ENCODE measurements at regions not wholly inside any gene's neighbourhood (a gene's known extent, or its start where the extent isn't known, plus 50 kb on each side); places are given as distances from the start of the nearest gene placed in this dataset.

GRCh38 chr13:51534041-51534817 lies 50.0 kb upstream of the WDFY2 start:
- H3K9me2 ChIP-seq (ENCODE audit: insufficient read depth), result no peaks in the 10 kb centered on the region
- BruUV-seq (replicated peaks), result no TSS peak
- intact Hi-C loops (cut with micrococcal nuclease; ENCODE audit: unreplicated experiment), result no loop called here
- H3K27me3 ChIP-seq (ENCODE audit: insufficient read depth, low read depth), result no peaks in the 10 kb centered on the region
- no peak overlapping the region for H2AFZ ChIP-seq
- POLR2A ChIA-PET (ENCODE audit: unreplicated experiment), result interaction anchor here (0.7 kb wide), 1 partner anchor 95 kb away, joined by 3 read pairs; no protein-coding TSS in a partner anchor
- H3K36me3 ChIP-seq (ENCODE audit: low read depth), result no peaks in the 10 kb centered on the region
- H3K79me2 ChIP-seq (ENCODE audit: low read depth), result no peaks in the 10 kb centered on the region
- H3K4me3 ChIP-seq, result no peak overlapping the region
- no peak overlapping the region for H3K27ac ChIP-seq
- no peaks in the 10 kb centered on the region; the same call in 1 of the 2 replicates for H3K9me3 ChIP-seq (ENCODE audit: insufficient read depth, low read depth)
- DNase-seq, result no peak
- CTCF ChIA-PET, result interaction anchor here (0.7 kb wide), 1 partner anchor 8 kb away, joined by 3 read pairs; no protein-coding TSS in a partner anchor
- no peaks in the 10 kb centered on the region for H3K4me1 ChIP-seq (replicated peaks; ENCODE audit: insufficient read depth)
- no peaks in the 10 kb centered on the region for H4K20me1 ChIP-seq (ENCODE audit: insufficient read depth)
- no peak overlapping the region for H3K4me2 ChIP-seq
- TF ChIP-seq, protein P1, sequence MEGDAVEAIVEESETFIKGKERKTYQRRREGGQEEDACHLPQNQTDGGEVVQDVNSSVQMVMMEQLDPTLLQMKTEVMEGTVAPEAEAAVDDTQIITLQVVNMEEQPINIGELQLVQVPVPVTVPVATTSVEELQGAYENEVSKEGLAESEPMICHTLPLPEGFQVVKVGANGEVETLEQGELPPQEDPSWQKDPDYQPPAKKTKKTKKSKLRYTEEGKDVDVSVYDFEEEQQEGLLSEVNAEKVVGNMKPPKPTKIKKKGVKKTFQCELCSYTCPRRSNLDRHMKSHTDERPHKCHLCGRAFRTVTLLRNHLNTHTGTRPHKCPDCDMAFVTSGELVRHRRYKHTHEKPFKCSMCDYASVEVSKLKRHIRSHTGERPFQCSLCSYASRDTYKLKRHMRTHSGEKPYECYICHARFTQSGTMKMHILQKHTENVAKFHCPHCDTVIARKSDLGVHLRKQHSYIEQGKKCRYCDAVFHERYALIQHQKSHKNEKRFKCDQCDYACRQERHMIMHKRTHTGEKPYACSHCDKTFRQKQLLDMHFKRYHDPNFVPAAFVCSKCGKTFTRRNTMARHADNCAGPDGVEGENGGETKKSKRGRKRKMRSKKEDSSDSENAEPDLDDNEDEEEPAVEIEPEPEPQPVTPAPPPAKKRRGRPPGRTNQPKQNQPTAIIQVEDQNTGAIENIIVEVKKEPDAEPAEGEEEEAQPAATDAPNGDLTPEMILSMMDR (conservative IDR thresholded peaks at IDR 0.05), result no peak
- TF ChIP-seq EZH2 (IDR thresholded peaks at IDR 0.05; ENCODE audit: low read depth), result no peak
- 0 out of 2 replicates have a peak, but pooled peaks cover 4% of the 10 kb centered on the region for H3F3A ChIP-seq (ENCODE audit: insufficient read depth, low read depth)
